Fibroblast of upper back skin (primary cell): ENCODE measurements at regions not wholly inside any gene's neighbourhood (a gene's known extent, or its start where the extent isn't known, plus 50 kb on each side); places are given as distances from the start of the nearest gene placed in this dataset.
"Not testable (repeated sequence)": the region's sequence is repeated elsewhere in the genome, so short reads cannot be mapped to it uniquely, and the experiment has no call there.

Experiments
- DNase-seq: peaks from one replicate; pipeline ENCODE4 v3.0.0-alpha.2; 2013

DNA sequence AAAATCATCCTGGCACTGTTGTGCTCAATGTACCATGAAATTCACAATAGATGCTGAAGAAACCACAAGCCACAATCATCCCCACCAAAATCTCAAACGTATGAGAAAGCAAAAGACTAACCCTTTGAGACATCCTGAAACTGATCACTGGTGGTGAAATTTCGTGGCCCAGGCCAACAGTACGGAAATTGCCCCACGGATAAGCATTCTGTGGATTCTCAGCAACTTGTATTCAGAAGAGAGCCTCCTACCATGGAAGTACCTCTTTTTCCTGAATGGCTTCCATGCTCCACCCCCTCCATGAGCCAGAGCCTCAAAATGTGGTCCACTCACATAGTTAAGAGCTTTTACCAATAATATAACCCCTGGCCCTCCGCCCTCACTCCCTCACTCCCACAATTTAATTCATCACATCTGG, 163.9 kb upstream of the AUTS2 start:
- DNase-seq, result peak; percentile 90

DNA sequence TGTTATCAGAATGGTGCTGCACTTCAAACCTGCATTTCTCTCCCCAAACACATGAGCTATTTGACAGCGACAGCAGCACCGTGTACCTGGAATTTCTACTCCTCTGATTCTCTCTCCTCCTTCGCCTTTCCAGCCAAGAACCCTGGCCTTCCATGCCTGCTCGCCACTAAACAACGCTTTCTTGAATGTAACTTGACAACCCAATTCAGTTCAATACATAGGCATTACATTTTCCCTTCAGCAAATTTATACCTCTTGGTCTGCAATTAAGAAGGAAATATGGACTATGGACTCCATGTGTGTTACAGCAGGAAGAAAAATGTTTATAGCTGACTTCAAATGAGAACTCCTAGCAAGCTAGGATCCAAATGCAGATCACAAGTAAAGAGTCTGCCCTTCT, 162.6 kb upstream of the AUTS2 start:
- DNase-seq, result no peak

DNA sequence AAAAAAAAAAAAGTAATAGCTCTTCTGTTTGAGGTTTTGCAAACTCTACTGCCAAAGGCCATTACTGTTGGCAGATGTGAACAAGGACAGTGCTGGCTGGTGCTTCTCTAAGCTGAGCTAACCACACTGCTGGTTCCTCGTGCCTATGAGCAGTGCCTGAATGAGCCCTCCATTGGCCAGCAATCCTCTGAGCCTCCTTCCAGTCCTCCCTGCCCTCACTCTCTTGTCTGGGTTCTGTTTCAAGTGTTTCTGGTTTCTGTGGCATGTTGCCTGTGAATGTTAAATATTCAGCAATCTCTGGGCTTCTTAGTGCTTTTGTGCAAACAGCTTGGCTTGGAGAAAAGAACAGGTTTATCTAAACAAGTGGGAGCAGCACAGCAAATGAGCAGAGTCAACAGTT, 161.3 kb upstream of the AUTS2 start:
- DNase-seq, result no peak

DNA sequence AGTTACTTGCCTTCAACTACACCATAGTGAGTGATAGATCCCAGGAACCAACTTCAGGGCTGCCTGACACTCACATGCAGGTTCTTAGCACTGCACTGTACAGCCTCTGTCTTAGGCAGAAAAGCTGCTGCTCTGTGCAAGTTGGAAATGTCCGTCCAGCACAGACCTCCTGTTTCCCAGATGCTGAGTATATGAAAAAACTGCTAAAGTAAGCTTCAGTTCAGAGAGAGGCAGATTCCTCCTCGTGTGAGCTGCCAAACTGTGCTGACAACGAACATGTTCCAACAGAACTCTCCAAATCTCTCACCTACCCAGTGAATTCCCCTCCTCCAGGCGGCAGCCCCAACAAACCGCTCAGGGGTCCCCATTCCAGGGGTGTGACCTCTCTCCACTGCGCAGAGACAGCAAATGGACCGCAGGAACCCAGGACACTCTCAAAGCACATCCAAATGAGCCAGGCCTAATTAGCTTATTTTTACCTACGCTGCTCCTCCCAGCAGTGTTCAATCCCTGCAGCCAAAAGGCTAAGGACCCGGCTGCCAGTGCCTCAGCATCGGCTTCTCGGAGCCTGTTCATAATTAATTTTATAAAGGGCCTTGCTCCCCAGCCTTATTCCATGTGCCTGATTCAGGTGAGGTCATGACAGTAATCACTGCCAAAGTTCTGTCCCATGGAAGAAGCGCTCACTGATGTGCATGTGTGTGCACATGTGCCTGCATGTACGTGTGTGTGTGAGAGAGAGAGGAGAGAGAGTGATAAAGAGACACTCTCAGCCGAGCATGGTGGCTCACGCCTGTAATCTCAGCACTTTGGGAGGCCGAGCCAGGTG, 159.5 kb upstream of the AUTS2 start:
- DNase-seq, result peak; percentile 16

DNA sequence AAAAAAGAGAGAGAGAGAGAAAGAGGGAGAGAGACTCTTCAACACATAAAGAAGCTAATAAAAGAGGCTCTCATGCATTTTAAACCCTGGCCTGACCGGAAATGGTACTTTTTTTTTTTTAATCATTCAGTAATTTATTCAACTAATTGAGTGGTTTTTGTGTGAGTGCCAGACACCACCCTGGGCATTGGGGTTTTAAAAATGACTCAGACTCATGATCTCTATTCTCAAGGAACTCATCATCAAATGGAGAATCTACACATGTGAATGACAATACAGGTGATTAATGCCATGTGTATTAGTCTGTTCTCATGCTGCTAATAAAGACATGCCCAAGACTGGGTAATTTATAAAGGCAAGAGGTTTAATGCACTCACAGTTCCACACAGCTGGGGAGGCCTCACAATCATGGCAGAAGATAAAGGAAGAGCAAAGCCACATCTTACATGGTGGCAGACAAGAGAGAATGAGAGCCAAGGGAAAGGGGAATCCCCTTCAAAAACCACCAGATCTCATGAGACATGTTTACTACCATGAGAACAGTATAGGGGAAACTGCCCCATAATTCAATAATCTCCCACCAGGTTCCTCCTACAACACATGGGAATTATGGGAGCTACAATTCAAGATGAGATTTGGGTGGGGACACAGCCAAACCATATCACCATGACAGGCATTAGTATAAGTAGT, 158.5 kb upstream of the AUTS2 start:
- peak; percentile 26 for DNase-seq

DNA sequence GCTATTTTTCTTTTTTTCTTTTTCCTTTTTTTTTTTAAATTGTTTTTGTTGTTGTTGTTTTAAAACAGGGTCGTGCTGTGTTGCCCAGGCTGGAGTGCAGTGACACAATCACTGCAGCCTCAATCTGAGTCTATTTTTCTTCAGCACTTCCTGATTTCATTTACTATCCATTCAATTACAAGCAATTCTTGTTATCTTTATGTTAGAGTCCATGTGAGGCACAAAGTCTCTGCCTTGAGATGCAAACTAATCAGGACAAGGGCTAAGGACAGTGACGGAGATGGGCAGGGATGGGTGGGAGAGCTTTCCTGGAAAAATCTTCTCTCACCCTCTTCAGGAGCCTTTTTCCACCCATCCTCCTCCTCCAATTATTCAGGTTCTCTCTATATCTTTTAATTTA, 157.3 kb upstream of the AUTS2 start:
- no peak for DNase-seq

DNA sequence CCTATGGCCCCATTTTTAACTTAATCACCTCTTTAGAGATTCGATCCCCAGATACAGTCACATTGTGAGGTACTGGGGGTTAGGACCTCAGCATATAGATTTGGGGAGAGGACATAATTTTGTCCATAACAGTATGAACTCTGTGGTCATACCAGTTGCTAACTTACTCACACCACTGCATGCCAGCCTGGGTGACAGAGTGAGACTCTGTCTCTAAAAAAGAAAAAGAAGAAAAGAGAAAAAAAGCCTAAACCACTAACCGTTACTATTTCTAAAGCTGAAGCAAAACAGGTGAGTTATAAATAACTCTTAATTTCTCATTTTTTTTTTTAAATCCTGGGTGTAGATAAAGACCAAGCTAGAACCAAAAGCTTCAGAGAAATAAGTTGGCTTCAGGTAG, 155.1 kb upstream of the AUTS2 start:
- no peak for DNase-seq

DNA sequence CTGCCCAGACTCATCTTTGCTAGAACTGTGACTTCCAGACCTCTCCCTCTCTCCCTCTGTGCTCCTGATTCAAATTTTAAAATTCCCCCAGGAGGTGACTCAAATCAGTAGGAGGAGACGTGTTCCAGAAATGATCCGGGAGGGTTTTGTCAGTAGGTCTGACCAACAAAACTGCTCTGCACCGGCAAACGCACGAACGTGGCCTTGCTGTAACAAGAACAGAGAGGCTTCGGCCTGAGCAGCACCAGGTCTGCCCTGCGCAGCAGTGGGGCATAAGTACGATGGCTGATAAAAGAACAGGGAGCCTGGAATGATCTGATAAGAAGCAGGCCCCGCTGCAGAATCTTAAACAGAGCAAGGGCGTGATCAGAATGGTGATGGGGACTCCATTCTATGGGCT, 152.7 kb upstream of the AUTS2 start:
- peak; percentile 52 for DNase-seq

DNA sequence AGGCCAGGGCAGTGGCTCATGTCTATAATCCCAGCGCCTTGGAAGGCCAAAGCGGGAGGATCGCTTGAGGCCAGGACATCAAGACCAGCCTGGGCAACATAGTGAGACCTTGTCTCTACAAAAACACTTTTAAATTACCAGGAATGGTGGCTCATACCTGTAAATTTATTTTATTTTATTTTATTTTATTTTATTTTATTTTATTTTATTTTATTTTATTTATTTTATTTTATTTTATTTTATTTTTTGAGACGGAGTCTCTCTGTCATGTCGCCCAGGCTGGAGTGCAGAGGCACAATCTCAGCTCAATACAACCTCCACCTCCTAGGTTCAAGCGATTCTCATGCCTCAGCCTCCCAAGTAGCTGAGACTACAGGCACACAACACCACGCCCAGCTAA, 152.1 kb upstream of the AUTS2 start:
- not testable (repeated sequence) for DNase-seq

DNA sequence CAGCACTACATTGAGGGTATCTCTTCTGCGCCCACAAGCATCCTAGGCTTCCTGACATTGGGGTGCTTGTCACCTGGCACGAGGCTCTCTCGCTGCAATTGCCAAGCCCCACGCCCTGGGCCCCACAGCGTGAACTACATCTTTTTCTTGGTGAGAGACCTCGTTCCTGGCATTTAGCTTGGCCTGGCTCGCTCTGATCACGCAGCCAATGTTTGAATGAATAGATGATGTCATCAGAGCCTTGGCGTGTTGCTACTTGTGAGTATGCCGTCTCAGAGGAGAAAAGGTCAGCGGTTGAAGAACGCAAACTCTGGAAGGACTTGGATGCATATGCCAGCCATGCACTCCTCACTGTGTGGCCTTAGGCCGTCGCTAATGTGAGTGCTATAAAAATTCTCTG, 150.2 kb upstream of the AUTS2 start:
- DNase-seq, result peak; percentile 37

DNA sequence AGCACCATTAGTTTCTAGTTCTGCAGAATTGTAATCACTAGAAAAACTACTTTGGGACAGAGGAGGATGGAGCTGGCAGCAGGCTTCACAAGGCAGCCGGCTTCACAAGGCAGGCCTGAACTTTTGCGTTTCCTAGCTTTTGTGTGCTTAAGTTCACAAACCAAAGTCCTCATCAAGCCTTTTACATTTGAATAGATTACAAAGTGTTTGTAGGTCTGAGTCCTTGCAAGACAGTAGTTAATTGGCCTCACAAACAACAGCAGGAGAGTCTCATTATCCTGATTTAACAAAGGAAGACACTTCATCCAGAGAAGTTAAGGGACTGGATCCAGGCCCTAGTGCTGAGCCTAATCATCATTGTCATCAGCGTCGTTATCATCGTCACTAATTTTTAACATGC, 147.8 kb upstream of the AUTS2 start:
- no peak for DNase-seq

DNA sequence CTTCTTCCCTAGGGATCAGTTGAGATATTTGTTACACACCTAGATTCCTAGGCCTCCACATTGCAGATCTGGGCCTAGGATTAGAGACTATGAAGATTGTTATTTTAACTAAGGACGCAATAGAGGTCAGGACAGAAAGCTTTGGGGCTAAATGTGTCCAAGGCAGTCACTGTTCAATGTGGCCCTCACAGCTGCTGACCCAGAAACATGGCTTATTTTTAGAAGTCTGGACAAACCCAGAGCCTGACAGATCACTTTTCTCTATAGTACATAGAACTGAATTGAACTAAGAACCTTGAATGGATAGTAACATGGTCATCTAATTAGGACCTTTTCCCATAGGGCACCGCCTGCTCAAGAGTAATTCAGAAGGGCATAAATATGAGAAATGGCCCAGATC, 146.6 kb upstream of the AUTS2 start:
- DNase-seq, result no peak

DNA sequence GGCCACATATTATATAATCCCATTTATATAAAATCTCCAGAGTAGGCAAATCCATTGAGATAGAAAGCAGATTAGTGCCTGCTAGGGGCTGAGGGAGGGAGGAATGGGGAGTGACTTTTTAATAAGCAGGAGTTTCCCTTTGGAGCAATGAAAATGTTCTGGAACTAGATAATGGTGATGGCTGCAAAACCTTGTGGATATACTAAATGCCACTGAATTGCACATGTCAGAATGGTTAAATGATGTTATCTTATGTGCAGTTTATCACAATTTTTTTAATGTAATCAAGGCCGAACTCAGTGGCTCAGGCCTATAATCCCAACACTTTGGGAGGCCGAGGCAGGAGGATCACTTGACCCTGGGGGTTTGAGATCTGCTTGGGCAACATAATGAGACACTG, 145.5 kb upstream of the AUTS2 start:
- DNase-seq, result no peak

DNA sequence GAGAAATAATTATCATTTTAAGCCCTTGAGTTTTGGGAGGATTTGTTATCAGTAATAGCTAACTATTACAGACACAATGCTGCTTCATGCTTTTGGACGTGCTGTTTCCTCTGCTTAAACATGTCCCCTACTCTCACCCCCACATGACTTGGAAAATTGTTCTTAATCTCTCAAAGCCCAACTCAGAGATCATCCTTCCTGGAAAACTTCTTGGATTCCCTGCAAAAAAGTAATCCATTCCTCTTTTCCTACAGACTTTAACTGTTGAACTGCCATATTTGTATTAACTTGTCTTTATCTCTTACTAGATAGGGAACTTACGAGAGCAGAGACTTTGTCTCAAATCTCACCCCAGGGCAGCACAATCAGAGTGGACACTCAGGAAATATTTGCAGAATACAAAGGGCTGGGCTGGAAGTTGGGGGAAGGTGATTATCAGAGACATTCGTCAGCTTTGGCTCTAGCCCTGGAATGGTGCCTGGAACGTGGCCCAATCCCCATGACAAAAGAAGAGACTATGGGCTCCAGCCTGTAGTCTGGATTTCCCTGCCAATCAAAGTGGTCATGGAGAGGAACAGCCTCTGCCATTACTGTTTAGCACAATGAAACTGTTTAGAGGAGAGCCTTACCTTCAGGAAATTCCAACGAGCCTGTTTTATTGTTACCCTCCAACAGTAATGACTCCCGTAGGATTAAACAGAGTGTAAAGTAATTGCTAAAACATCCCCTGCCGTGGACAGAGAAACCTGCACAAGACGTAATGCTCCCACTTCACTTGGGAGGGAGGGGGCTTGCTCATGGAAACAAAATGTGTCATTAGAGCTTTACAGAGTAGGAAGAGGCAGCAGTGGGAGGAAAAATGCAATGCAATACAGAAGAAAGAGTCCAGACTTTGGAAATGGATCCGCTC, 140.4 kb upstream of the AUTS2 start:
- DNase-seq, result peak; percentile 87

DNA sequence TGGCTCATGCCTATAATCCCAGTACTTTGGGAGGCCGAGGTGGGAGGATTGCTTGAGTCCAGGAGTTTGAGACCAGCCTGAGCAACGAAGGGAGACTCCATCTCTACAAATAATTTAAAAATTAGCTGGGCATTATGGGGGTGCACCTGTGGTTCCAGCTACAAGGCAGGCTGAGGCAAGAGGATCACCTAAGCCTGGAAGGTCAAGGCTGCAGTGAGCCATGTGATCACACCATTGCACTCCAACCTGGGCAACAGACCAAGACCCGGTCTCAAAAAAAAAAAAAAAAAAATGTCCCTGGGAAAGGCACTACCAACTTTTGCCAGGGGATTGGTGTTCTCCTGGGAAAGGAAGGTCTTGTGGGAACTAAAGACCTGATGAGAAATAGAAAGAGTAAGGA, 134.2 kb upstream of the AUTS2 start:
- no peak for DNase-seq

DNA sequence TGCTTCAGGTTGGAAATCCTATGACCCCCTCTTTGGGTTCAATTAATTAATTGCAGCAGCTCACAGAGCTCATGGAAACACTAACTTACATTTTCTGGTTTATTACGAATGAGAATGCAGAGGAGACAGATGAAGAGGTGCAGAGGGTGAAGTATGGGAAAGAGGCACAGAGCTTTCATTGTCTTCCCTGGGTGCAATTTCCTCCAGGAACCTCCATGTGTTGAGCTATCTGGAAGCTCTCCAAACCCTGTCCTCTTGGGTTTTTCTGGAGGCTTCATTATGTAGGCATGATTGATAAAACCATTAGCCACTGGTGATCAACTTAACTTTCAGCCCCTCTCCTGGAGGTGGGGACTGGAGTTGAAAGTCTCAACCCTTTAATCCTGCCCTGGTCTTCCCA, 133.0 kb upstream of the AUTS2 start:
- no peak for DNase-seq

DNA sequence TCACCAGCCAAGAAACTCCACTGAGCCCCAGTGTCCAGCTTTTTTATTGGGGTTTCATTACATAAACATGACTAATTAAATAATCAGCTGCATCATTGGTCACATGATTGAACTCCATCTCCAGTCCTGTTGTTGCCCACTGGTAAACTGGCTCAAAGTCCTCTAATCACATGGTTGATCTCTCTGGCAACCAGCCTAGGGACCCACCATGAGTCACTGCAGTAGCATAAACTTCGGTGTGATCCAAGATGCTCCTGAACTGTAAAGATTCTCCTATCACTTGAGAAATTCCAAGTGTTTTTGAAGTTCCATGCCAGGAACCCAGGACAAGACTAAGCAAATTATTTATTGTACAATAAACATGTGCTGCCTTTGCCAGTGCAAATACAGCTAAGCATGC, 130.4 kb upstream of the AUTS2 start:
- peak; percentile 8 for DNase-seq

DNA sequence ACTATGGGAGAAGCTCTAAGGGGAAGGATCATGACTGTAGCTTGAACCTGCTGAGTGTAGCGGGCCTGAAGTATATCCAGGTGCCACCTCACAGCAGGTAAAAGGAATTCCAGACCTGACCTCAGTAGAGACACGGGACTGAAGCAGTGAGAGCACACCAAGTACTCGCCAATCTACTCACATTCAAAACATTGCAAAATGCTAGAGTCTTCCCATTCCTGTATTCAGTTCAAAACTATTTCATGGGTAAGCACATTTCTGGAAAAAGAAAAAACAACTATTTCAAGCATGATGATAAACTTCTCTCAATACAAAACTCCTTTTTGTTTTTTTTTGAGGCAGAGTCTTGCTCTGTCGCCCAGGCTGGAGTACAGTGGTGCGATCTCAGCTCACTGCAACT, 121.9 kb upstream of the AUTS2 start:
- peak; percentile 28 for DNase-seq

DNA sequence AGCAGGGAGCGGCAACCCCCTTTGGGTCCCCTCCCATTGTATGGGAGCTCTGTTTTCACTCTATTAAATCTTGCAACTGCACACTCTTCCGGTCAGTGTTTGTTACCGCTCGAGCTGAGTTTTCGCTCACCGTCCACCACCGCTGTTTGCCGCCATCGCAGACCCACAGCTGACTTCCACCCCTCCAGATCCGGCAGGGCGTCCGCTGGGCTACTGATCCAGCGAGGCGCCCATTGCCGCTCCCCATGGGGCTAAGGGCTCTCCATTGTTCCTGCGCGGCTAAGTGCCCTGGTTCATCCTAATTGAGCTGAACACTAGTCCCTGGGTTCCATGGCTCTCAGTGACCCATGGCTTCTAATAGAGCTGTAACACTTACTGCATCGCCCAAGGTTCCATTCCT, 115.6 kb upstream of the AUTS2 start:
- no peak for DNase-seq

DNA sequence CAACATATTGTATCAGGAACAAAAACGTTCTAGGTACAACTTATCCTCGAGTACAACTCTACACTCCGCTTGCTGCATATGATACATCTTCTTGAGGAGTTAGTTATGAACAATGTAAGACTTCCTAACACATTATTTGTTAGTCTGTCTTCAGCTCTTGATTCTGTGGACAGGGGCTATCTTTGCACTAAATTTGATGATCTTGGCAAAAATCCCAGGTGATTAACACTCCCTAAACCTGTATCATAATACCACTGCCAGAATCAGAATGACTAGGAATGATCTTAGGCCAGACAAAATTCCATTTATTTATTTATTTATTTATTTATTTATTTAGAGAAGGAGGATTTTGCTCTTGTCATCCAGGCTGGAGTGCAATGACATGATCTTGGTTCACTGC, 108.7 kb upstream of the AUTS2 start:
- no peak for DNase-seq

DNA sequence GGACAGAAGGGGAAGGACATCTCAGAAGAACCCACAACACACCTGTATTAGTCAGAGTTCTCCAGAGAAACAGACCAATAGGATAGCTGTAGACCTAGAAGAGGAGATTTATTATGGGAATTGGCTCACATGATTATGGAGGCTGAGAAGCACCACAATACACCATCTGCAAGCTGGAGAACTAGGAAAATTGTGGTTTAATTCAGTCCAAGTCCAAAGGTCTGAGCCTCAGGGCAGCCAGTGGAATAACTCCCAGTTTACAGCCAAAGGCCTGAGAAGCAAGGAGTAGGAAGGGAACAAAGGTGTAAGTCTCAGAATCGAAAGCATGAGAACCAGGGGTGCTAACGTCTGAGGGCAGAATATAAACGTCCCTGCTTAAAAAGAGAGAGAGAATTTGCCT, 99.6 kb upstream of the AUTS2 start:
- DNase-seq, result no peak

DNA sequence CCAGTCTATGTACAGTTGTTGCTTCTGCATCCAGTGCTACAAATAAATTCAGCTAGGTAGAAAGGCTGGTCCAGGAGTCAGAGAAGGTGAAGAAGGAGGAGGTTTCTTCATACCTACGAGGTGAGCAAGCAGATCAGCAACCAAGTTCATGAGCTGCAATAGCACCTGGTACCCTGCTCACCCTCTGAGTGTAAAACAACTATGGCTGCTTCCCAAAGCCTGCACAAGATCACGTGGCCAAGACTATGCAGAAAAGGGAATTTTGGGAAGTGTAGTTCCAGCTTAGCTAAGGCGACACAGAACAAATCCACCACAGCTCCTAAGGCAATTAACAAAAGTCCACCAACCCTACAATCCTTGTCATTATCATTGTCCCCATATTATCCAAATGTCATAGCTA, 95.9 kb upstream of the AUTS2 start:
- no peak for DNase-seq

DNA sequence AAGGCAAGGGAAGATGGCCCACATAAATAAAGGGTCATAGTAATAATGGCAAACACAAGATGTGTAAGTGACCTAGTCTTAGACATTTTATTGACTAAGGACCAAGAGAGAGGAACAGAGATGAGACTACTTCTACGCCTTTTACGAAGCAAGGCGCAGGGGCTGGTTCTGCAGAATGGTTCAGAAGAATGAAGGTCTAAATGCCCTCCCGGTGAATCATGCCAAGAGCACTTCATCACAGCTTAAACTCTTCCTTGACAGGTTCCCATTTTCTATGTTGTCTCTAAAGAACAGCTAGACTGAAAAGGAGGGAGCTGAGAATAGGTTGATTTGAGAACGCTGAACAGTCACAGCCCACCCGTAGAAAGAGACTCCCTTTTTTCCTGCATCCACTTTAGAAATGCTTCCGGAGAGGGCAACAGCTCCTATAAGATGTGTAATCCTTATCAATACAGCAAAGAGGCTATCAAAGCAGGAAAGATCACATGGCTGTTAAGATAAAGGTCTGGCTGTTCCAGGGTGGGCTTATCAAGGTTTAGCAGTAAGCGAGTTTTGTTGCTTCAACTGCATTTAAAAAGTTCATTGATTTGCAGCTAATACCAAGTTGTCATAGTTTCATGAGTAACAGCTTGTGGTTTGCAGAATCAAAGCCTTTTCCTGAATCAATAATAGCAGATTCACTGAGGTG, 93.4 kb upstream of the AUTS2 start:
- no peak for DNase-seq
